DND-41 (cell line): ENCODE measurements at regions not wholly inside any gene's neighbourhood (a gene's known extent, or its start where the extent isn't known, plus 50 kb on each side); places are given as distances from the start of the nearest gene placed in this dataset.

Experiments
- EZH2 ChIP-seq: IDR thresholded peaks from 3 replicates; pipeline ENCODE4 v1.6.1; 2012; ENCODE audit warnings: borderline replicate concordance, low read depth, mild to moderate bottlenecking, moderate library complexity, low read length, inconsistent platforms; ENCODE audit not compliant: severe bottlenecking
- TF ChIP-seq, protein P1 (sequence below): IDR thresholded peaks from 2 replicates; pipeline ENCODE4 v1.5.1; 2012; ENCODE audit warnings: borderline replicate concordance, low read length, moderate library complexity, mild to moderate bottlenecking; ENCODE audit not compliant: poor library complexity, severe bottlenecking; ENCODE audit errors: extremely low read depth

GRCh38 chr13:63370101-63370500, 1954.5 kb upstream of the PCDH20 start:
- TF ChIP-seq, protein P1, sequence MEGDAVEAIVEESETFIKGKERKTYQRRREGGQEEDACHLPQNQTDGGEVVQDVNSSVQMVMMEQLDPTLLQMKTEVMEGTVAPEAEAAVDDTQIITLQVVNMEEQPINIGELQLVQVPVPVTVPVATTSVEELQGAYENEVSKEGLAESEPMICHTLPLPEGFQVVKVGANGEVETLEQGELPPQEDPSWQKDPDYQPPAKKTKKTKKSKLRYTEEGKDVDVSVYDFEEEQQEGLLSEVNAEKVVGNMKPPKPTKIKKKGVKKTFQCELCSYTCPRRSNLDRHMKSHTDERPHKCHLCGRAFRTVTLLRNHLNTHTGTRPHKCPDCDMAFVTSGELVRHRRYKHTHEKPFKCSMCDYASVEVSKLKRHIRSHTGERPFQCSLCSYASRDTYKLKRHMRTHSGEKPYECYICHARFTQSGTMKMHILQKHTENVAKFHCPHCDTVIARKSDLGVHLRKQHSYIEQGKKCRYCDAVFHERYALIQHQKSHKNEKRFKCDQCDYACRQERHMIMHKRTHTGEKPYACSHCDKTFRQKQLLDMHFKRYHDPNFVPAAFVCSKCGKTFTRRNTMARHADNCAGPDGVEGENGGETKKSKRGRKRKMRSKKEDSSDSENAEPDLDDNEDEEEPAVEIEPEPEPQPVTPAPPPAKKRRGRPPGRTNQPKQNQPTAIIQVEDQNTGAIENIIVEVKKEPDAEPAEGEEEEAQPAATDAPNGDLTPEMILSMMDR = no peak
- TF ChIP-seq EZH2 = no peak
